ENCODE measurements at regions not wholly inside any gene's neighbourhood (a gene's known extent, or its start where the extent isn't known, plus 50 kb on each side); places are given as distances from the start of the nearest gene placed in this dataset.

- TF ChIP-seq, protein P1, sequence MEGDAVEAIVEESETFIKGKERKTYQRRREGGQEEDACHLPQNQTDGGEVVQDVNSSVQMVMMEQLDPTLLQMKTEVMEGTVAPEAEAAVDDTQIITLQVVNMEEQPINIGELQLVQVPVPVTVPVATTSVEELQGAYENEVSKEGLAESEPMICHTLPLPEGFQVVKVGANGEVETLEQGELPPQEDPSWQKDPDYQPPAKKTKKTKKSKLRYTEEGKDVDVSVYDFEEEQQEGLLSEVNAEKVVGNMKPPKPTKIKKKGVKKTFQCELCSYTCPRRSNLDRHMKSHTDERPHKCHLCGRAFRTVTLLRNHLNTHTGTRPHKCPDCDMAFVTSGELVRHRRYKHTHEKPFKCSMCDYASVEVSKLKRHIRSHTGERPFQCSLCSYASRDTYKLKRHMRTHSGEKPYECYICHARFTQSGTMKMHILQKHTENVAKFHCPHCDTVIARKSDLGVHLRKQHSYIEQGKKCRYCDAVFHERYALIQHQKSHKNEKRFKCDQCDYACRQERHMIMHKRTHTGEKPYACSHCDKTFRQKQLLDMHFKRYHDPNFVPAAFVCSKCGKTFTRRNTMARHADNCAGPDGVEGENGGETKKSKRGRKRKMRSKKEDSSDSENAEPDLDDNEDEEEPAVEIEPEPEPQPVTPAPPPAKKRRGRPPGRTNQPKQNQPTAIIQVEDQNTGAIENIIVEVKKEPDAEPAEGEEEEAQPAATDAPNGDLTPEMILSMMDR (IDR thresholded peaks at IDR 0.05; ENCODE audit: low read depth, low read length): no peak
- no peak overlapping the region for H3K4me3 ChIP-seq (ENCODE audit: low read depth, low read length)
Observed at GRCh38 chrX:33307911-33308354, 96.6 kb upstream of the DMD start.

GRCh38 chrX:33298622-33299021 is 87.3 kb upstream of the DMD start:
- H3K4me3 ChIP-seq (ENCODE audit: low read depth, low read length): no peak overlapping the region
- TF ChIP-seq, protein P1 (IDR thresholded peaks at IDR 0.05; ENCODE audit: low read depth, low read length): no peak

GRCh38 chrX:33285550-33285949 is 74.2 kb upstream of the DMD start:
- no peak overlapping the region for H3K4me3 ChIP-seq (ENCODE audit: low read depth, low read length)
- TF ChIP-seq, protein P1 (IDR thresholded peaks at IDR 0.05; ENCODE audit: low read depth, low read length): no peak

GRCh38 chrX:33277046-33277445 is 65.7 kb upstream of the DMD start:
- no peak overlapping the region for H3K4me3 ChIP-seq (ENCODE audit: low read depth, low read length)
- TF ChIP-seq, protein P1 (IDR thresholded peaks at IDR 0.05; ENCODE audit: low read depth, low read length): no peak

DNA sequence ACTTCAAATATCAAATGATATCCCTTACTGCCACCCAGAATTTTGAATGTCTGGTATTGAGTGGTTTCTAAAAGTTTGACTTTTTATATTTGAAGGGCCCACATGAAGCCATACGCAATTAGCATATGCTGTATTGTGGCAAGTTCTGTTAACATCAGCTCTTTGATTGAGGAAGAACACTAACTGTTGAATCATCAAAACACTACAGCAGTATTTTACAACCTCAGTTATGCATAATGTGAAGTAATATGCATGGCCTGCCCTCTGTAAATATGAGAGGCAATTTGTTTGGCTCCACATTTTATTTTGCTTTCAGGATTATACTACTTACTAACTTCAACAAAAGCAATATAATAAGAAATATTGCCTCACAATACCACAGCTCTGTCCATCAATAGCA is 62.2 kb upstream of the DMD start:
- TF ChIP-seq, protein P1 (IDR thresholded peaks at IDR 0.05; ENCODE audit: low read depth, low read length): no peak
- H3K4me3 ChIP-seq (ENCODE audit: low read depth, low read length): no peak overlapping the region

GRCh38 chrX:33272986-33273385 is 61.6 kb upstream of the DMD start:
- H3K4me3 ChIP-seq (ENCODE audit: low read depth, low read length): no peak overlapping the region
- TF ChIP-seq, protein P1 (IDR thresholded peaks at IDR 0.05; ENCODE audit: low read depth, low read length): no peak

Measured in WI38 (cell line).